WTC11 (cell line): ENCODE measurements at regions not wholly inside any gene's neighbourhood (a gene's known extent, or its start where the extent isn't known, plus 50 kb on each side); places are given as distances from the start of the nearest gene placed in this dataset.

Experiments used
- ATF1 ChIP-seq: sonication (generic); formaldehyde crosslinking; IDR thresholded peaks from 2 replicates; pipeline ENCODE4 v1.8.1; 2023; ENCODE audit warnings: mild to moderate bottlenecking, moderate library complexity, missing genetic modification reagents
- ATF3 ChIP-seq: sonication (generic); formaldehyde crosslinking; conservative IDR thresholded peaks from 2 replicates; pipeline ENCODE4 v1.8.1; 2022; ENCODE audit warnings: mild to moderate bottlenecking, missing genetic modification reagents
- CDX4 ChIP-seq: fragments of 250-450 bp; sonication (Bioruptor Pico); IDR thresholded peaks from 2 replicates; pipeline ENCODE4 v1.9.0; 2021; ENCODE audit warnings: moderate library complexity, mild to moderate bottlenecking, inconsistent platforms, borderline replicate concordance
- CTCF ChIP-seq: fragments of 200-600 bp; IDR thresholded peaks from 2 replicates; pipeline ENCODE4 v1.8.0; 2022; ENCODE audit warnings: antibody characterized with exemption
- E2F4 ChIP-seq: sonication (generic); formaldehyde crosslinking; IDR thresholded peaks from 2 replicates; pipeline ENCODE4 v1.8.1; 2022; ENCODE audit warnings: low read depth, mild to moderate bottlenecking, moderate library complexity, missing genetic modification reagents, borderline replicate concordance
- ESRRA ChIP-seq: sonication (generic); formaldehyde crosslinking; IDR thresholded peaks from 2 replicates; pipeline ENCODE4 v1.8.1; 2022; ENCODE audit warnings: mild to moderate bottlenecking, missing genetic modification reagents, borderline replicate concordance
- MAX ChIP-seq: sonication (generic); formaldehyde crosslinking; IDR thresholded peaks from 2 replicates; pipeline ENCODE4 v1.8.0; 2022; ENCODE audit warnings: mild to moderate bottlenecking, missing genetic modification reagents
- RELA ChIP-seq: sonication (generic); formaldehyde crosslinking; IDR thresholded peaks from 2 replicates; pipeline ENCODE4 v1.8.1; 2022; ENCODE audit warnings: missing genetic modification reagents, mild to moderate bottlenecking, borderline replicate concordance
- SMAD4 ChIP-seq: sonication (generic); formaldehyde crosslinking; IDR thresholded peaks from 2 replicates; pipeline ENCODE4 v1.8.0; 2022; ENCODE audit warnings: mild to moderate bottlenecking, missing genetic modification reagents
- SP1 ChIP-seq: sonication (generic); formaldehyde crosslinking; conservative IDR thresholded peaks from 2 replicates; pipeline ENCODE4 v1.8.1; 2022; ENCODE audit warnings: missing genetic modification reagents

- TF ChIP-seq CDX4 (CRISPR knock-in tag) = no peak
- no peak for TF ChIP-seq ATF1
- TF ChIP-seq ESRRA (CRISPR knock-in tag) = no peak
- TF ChIP-seq SMAD4 (CRISPR knock-in tag) = no peak
- TF ChIP-seq CTCF = no peak
- TF ChIP-seq RELA (CRISPR knock-in tag) = no peak
- no peak for TF ChIP-seq E2F4
- no peak for TF ChIP-seq MAX (CRISPR knock-in tag)
- no peak for TF ChIP-seq SP1
- no peak for TF ChIP-seq ATF3 (CRISPR knock-in tag)
Measured at GRCh38 chr9:82776508-82776907, 286.4 kb downstream of the RASEF start.
